IMR-90 (cell line): ENCODE measurements at regions not wholly inside any gene's neighbourhood (a gene's known extent, or its start where the extent isn't known, plus 50 kb on each side); places are given as distances from the start of the nearest gene placed in this dataset.

ENCODE experiments used
- BHLHE40 ChIP-seq: fragments of 150-350 bp; IDR thresholded peaks from 2 replicates; pipeline ENCODE4 v1.6.1; 2016; ENCODE audit warnings: mild to moderate bottlenecking, low read depth, low read length
- MAZ ChIP-seq: IDR thresholded peaks from 2 replicates; pipeline ENCODE4 v1.6.1; 2012; ENCODE audit warnings: low read depth, mild to moderate bottlenecking, low read length, improper control_type of control experiment, moderate library complexity, borderline replicate concordance
- NFE2L2 ChIP-seq: fragments of 150-350 bp; IDR thresholded peaks from 2 replicates; pipeline ENCODE4 v1.6.1; 2016; ENCODE audit warnings: low read depth, mild to moderate bottlenecking, low read length
- POLR2A ChIP-seq: IDR thresholded peaks from 2 replicates; pipeline ENCODE4 v1.6.1; 2012; ENCODE audit warnings: mild to moderate bottlenecking, low read depth, low read length
- RFX5 ChIP-seq: IDR thresholded peaks from 2 replicates; pipeline ENCODE4 v1.8.0; 2012; ENCODE audit warnings: low read depth, mild to moderate bottlenecking, low read length, moderate library complexity
- TF ChIP-seq, protein P1 (sequence below): conservative IDR thresholded peaks from 2 replicates; pipeline ENCODE4 v1.5.1; 2012; ENCODE audit warnings: mild to moderate bottlenecking, low read depth, low read length, improper control_type of control experiment

DNA sequence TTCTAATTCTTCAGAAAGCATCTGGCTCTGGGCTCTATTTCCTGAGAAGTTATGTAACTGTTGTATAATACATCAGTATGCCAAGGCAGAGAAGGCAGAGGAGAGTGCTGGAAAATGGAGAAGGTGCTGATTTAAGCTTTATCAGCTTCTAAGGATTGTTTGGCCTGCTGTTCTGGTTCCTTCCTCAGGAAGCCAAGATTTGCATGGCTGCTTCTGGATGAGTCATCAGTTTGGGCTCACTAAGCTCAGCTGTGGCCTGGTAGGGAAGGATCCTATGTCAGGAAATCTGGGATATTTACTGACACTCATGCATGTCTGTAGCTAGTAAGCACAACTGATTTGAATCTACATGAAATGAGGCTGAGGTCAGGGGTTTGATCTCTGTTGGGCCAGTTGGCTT lies 73.2 kb upstream of the ADGRL4 start:
- no peak for TF ChIP-seq POLR2A
- TF ChIP-seq, protein P1, sequence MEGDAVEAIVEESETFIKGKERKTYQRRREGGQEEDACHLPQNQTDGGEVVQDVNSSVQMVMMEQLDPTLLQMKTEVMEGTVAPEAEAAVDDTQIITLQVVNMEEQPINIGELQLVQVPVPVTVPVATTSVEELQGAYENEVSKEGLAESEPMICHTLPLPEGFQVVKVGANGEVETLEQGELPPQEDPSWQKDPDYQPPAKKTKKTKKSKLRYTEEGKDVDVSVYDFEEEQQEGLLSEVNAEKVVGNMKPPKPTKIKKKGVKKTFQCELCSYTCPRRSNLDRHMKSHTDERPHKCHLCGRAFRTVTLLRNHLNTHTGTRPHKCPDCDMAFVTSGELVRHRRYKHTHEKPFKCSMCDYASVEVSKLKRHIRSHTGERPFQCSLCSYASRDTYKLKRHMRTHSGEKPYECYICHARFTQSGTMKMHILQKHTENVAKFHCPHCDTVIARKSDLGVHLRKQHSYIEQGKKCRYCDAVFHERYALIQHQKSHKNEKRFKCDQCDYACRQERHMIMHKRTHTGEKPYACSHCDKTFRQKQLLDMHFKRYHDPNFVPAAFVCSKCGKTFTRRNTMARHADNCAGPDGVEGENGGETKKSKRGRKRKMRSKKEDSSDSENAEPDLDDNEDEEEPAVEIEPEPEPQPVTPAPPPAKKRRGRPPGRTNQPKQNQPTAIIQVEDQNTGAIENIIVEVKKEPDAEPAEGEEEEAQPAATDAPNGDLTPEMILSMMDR, result no peak
- TF ChIP-seq BHLHE40, result no peak
- peak; percentile 29; the same call in 1 of the 2 replicates for TF ChIP-seq RFX5
- TF ChIP-seq NFE2L2, result peak; percentile 50; the same call in 1 of the 2 replicates
- TF ChIP-seq MAZ, result no peak
